ENCODE measurements at regions not wholly inside any gene's neighbourhood (a gene's known extent, or its start where the extent isn't known, plus 50 kb on each side); places are given as distances from the start of the nearest gene placed in this dataset.
"Not testable (repeated sequence)": the region's sequence is repeated elsewhere in the genome, so short reads cannot be mapped to it uniquely, and the experiment has no call there.

DNA sequence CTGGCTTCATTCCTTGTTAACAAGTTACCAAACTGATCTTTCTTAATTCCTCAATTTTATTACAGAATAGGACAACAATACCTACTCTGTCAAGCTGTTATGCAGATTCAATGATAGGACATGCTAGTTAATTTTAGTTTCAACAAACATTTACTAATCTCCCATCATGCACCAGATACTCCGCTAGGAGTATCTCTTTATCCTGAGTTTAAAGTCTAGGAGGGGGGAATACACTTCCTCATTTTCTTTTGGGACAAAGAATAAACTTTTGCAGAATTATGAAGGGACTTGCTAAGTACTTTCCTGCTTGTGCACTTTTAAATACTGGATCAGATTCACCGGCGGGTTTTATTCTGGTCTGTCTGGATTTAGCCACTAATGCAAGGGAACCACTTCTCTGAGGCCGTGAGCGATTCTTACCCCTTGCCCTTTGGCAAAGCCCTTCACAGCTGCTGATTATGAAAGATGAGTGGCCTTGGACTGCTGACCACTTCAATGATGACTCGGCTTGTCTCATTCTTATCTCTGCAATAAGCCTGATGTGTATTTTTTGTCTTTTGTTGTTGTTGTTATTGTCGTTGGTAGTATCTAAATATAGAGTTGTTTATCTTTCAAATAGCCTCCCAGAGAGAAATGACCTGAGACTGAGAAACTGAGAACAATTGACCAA is 73.9 kb downstream of the RMI1 start:
- no peak for DNase-seq (ENCODE audit: low read depth in 3 of 3)

DNA sequence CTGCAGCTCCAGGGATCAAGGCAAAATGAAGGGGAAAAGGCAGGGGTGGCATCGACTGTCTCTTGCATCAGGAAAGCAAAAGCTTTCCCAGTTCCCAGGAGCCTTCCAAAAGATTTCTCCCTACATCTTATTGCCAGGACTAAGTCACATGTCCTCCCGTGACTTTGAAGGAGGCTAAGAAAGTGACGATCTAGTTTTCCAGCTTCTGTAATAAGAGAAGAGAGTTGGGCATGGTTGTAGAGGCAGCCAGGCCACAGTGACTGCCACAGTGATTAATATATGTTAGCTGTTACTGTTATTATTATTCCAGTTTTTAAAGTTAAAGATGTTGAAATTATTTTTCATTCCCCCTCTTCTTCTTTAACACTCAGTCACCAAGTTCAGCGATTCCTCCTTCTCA is 77.1 kb downstream of the RMI1 start:
- DNase-seq (ENCODE audit: low read depth in 3 of 3) = no peak

DNA sequence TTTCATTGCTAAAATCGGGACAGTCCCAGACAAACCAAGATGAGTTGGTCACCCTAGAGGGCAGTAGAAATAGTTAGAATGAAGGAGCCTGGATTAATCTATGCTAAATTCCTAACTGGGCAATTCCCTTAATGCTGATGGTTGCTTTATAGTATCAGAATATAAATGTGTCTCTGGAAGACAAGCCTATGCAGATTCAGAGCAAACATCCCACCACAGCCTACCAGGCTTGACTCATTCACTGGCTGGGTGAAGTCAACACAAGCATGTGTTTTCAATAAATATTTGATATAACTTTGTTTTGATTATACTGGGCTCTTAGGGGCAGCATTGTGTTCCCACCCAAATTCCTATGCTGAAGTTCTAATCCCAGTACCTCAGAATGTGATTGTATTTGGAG is 79.3 kb downstream of the RMI1 start:
- DNase-seq (ENCODE audit: low read depth in 3 of 3) = no peak

DNA sequence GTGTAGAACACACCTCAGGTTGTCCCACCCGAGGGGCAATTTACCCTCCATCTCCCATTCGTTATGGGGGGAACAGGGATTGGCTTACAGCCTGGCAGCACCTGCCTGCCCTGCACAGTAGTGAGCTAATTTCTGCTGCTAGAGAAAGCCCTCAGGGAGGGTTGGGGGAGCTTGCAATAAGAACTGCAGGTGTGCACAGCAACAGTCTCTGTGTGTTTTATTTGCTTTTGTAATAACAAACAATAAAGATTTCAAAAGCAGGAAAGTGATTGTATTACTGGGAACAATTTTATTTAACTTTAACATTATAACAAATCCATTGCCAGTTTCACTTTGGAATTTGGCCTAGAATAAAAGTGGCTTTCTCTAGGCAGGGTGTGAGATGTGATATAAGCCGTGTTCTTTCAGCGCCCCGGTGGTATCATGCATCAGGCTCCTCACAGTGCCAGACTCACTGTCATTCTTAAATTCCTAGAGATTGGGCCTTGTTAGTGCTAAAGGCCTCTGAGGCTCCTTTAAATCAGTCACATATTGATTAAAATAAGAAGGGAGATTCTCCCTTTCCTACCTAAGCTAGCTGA is 81.1 kb downstream of the RMI1 start:
- no peak for DNase-seq (ENCODE audit: low read depth in 3 of 3)

DNA sequence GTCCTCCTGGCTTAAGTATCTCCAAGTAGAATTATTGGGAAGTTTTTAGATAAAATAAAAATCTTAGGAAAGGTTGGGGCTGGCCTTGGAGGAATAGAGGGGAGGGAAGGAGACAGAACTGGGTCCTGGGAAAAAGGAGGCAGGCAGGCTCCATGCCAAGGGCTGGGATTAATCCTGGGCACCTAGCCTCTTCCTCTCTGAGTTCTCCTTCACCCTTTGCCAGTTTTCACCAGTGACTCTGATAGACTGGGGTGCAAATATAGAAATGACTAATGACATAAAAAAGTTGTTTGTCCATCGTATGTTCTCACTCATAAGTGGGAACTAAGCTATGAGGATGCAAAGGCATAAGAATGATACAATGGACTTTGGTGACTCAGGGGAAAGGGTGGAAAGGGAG is 81.9 kb downstream of the RMI1 start:
- DNase-seq (ENCODE audit: low read depth in 3 of 3) = no peak

DNA sequence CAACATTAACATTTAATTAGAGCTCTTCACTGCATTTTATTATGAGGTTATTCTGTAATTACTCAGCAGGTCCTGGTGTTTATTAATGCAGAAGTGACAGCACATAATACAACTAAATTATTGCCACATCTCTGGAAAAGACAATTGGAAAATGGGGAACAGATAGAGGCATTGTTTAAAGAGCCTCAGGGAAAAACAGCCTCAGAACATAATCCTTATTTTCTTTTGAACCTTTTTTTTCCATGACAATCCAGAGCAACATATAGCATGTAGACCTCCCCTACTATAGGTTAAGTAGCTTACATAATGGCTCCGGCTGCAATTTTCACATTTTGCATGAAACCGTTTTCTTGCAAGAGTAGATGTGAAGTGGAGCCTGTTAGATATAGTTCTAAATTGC is 87.2 kb downstream of the RMI1 start:
- no peak for DNase-seq (ENCODE audit: low read depth in 3 of 3)

DNA sequence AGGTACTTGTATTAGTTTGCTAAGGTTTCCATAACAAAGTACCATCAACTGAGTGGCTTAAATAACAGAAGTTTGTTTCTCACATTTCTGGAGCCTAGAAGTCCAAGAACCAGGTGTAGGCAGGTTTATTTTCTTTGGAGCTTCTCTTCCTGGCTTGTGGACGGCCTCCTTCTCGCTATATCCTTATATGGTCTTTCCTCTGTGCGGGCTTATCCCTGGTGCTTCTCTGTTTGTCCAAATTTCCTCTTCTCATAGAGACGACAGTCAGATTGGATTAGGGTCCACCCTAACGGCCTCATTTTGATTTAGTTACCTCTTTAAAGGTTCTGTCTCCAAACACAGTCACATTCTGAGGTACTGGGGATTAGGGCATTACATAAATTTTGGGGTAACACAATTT is 88.3 kb downstream of the RMI1 start:
- DNase-seq (ENCODE audit: low read depth in 3 of 3) = no peak

DNA sequence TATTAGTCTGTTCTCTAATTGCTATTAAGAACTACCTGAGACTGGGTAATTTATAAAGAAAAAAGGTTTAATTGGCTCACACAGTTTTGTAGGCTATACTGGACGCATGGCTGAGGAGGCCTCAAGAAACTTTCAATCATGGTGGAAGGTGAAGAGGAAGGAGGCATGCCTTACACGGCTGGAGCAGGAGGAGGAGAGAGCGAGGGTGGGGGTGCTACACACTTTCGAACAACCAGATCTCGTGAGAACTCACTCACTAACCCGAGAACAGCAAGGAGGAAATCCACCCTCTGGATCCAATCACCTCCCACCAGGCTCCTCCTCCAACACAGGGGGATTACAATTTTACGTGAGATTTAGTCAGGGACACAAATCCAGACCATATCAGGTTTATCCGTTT is 90.0 kb downstream of the RMI1 start:
- no peak for DNase-seq (ENCODE audit: low read depth in 3 of 3)

DNA sequence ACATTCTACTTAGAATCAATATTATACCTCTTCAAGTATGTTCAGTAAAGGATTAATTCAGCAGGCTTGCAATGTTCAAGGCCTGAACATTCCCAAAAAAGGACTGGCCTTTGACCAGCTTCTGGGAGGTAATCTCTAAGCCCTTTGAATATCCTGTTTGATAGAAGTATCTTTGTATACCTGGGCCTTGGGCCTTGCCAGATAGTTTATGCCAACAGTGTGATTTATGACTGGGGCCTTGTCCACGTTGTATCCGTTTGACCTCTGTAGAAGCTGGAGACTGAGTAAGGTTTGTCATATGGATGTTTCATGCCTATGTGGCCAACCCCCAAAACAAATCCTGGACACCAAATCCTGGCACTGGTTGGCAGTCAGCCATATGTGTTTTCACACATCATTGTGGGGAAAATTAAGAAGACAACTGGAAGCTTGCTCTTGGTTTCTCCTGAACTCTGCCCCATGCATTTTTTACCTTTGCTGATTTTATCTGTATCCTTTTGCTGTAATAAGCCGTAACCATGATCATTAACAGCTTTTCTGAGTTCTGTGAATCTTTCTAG is 92.1 kb downstream of the RMI1 start:
- DNase-seq (ENCODE audit: low read depth in 3 of 3) = no peak

DNA sequence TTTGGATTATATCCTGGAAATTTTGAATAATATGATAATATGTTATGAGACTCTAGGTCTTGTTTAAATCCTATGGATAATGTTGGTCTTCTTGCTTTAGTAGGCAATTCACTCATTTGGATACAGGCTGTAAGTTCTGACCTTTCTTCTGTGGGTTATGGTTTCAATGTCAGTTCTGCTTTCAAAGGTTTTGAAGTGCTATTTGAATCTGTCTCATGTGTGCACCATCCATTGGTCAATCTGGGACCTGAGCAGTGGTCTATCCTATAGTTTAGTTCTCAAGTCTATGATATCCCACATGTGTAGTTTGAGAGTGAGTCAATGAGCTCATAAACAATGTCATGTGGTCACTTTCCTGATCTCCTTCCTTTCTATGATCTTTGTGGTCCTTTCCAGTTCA is 94.4 kb downstream of the RMI1 start:
- DNase-seq (ENCODE audit: low read depth in 3 of 3) = no peak

DNA sequence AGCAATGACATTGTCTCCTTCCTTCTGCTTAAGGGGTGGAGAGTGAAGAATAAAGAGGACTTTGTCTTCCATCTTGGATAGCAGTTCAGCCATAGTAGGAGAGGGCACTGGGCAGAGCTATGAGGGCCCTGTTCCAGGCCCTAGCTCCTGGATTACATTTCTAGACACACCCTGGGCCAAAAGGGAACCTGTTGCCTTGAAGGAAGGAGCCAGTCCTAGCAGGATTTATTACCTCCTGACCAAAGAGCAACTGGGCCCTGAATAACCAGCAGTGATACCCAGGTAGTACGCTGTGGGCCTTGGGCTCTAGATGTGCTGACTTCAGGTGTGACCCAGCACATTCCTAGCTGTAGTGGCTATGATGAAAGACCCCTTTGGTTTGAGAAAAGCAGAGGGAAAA is 95.8 kb downstream of the RMI1 start:
- DNase-seq (ENCODE audit: low read depth in 3 of 3) = no peak

DNA sequence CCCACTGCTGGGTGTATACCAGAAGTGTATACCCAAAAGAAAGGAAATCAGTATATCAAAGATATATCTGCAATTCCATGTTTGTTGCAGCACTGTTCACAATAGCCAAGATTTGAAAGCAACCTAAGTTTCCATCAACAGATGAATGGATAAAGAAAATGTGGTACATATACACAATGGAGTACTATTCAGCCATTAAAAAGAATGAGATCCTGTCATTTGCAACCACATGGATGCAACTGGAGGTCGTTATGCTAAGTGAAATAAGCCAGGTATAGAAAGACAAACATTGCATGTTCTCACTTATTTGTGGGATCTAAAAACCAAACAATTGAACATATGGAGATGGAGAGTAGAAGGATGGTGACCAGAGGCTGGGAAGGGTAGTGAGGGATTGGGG is 97.2 kb downstream of the RMI1 start:
- not testable (repeated sequence) for DNase-seq (ENCODE audit: low read depth in 3 of 3)

DNA sequence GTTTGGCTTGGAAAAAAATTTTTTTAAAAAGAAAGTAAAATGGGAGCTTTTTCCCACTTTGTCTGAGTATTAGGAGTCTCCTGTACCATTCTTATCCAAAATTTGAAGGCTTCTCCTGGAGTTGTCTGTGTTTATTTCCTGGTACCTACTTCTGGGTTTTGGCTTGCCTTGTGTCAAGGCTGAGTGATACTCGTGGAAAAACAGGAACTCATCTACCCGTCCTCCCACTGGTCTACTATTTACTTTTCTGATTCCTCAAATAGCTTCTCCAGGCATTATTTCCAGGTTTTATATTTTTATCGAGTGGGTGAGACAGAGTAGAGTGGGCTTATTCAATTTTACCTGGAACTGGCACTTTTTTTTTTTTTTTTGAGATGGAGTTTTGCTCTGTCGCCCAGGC is 99.4 kb downstream of the RMI1 start:
- DNase-seq (ENCODE audit: low read depth in 3 of 3) = no peak

DNA sequence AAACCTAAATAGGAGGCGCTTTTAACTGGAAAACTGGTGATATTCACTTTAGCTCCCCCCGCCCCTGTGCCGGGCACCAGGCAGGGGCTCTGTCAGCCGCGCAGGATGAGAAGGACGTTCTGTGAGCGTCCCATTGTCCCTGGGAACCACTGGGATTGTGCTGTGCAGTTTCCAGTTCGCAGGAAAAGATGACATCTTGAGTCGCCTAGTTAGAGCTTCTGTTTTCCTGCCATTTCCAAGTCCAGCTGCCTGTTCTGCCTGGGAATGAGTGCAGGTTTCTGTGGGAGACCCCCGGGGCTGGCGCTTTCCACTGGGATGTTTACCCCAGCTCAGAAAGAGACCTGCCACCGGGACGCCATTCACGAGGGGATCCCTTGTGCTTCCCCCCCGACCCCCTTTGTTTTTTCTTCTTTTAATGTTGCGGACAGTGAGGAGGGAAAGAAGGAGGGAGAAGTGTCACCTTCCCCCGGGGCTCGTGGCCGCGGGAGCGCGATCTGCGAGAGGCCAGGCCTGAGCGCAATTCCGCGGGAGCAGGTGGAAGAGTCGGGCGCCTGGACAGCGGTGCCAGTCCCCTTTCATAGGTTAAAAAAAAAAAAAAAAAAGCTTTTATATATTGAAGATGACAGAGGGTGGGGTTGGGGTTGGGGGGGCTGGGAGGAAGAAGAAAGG is 121.5 kb downstream of the RMI1 start:
- no peak for DNase-seq (ENCODE audit: low read depth in 3 of 3)

DNA sequence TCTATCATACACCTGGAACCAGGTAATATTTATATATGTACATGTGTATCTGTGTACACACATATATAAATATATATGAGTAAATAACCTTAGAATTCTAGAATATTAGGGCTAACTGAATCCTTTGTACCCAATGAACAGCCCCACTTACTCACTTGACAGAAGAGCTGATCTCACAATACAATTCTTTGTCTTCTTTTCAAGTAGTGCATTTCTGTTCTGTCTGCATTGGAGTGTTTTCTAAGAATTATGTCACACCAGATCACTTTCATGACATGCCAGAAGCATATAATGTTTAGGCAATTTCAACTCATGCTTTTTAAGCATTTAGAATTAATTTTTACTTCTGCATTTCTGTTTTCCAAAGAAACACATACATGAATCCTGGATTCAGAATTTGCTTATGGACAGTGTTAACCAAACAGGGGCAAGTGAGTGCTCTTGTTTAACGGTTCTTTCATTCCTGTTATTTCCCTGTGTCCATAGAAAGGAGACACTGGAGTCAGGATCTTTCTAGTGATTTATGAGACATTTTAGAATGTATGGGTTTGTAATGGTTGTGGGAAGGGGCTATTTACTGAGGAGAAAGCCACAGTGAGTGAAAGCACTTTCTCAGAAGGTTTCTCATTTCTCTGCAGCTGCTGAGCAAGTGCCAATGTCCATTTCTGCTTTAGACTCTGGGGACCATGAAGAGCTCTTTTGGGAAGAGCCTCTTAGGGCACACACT is 123.2 kb downstream of the RMI1 start:
- no peak for DNase-seq (ENCODE audit: low read depth in 3 of 3)

DNA sequence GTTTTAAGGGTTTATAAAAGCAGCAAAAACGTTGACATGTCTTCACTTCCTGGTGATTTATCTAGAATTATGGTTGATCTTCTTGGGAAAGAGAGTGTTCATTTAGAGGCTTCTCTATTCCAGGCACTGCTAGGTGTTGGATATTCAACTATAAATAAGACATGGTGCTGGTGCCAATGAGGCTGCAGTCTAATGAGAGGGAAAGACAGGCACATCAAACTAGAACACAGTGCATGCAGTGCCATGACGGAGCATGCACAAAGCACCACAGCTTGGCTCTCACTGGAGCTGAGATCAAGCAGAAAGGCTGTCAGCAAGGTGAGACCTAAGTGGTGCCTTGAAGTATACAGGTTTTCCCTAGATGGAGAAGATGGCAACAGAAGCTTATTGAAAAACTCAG is 126.5 kb downstream of the RMI1 start:
- DNase-seq (ENCODE audit: low read depth in 3 of 3) = no peak

DNA sequence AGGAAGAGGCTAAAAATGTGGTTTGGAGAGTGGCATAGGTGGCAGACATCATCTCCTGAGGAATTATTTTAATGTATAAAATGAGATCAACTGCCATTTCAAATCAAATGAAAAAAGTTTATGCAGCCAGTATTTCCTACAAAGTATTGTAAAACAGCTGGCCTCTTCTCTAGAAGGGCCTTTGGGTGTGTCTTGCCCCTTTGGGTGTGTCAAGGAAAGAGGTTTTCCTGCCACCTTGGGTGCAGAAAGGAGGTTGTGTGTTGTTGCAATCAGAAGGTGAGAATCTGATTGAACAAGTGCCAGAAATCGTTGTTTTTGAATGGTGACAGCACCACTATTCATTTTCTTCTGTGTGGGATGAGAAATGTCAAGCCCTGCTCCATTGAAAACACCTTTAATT is 127.4 kb downstream of the RMI1 start:
- DNase-seq (ENCODE audit: low read depth in 3 of 3) = no peak

DNA sequence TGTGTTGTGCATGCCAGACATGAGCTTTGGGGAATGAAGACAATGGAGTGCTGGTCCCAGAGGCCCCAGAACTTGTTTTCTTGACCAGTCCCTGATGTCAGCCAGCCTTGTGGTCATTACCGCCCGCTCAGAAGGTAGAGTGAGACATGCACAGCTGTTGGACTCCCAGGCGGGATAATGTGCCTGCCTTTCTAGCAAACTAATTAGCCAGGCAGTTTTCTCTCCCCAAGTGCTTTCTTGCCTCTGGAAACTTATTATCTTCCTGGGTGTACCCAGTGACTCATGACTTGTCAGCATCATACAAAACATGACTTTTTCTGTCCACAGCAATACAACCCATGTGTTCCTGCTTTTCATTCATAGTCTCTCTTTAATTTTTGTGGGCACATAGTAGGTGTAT is 131.1 kb downstream of the RMI1 start:
- no peak for DNase-seq (ENCODE audit: low read depth in 3 of 3)

DNA sequence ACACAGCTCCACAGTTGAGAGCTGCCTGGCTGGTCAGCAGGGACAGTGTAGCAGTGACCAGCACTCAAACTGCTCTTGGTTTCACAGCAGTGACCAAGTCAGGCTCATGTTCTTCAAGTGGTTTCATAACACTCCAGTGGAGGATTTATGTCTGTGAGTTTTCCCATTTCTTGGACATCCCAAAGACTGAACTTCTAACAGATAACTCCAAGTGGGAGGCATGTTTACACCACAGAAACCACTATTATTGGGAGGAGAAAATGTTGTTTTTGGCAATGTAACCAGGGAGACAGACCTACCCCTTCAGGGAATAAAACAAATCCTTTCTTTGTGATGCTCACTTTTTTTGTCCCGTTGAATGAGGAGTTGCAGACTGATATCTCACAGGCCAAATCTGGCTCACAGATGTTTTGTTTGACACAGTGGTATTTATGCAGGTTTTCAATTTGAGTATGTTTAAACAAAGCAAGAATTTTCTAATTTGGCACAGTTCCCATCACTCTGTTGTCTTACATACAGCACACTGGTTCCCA is 141.5 kb downstream of the RMI1 start:
- DNase-seq (ENCODE audit: low read depth in 3 of 3) = no peak

DNA sequence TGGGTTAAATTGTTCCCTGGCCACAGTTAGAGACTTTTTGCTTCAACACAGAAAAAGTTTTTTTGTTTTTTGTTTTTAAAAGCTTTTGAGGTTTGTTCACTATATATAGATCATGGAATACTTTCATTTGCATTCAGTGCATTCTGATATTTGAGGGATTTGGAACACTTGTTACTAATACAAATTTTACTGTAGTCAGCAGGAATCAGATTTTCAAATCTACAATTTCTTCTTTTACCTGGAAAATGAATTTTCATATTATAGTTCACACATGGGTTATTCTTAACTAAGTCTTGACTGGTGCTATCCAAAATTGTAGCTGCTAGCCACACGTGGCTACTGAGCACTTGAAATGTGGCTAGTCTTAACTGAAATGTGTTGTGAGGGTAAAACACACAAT is 142.0 kb downstream of the RMI1 start:
- DNase-seq (ENCODE audit: low read depth in 3 of 3) = no peak

DNA sequence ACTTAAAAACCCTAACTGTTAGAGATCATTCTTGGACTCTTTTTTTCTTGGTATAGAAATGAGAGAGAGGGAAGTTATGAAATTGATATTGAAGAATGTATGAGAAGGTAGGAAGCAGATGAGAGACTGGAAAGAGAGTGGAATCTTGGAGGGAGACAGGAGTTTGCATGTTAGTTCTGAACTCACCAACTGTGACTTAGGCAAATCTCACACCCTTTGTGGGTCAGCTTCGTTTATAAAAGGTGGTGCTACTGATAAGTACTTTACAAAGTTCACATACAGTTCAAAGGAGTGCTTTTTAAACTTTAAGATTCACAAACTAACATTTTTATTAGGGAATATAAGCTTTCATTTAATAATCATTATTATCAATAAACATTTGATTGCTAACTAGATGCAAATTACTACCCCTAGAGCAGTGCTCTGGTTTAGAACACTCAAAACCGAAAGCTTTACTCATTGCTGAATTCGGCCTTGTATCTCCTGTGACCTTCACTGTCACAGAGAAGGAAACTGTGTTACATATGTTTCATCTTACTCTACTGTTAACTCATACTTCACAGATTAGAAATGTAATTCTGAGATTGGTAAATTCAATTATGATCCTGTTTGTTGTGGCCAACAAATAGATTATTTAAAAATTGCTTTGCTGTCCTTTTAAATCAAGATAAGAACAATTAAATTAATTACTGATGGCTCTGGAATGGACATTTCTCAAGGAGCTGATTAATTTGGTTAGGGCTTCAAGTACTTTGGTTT is 143.2 kb downstream of the RMI1 start:
- DNase-seq (ENCODE audit: low read depth in 3 of 3) = no peak

DNA sequence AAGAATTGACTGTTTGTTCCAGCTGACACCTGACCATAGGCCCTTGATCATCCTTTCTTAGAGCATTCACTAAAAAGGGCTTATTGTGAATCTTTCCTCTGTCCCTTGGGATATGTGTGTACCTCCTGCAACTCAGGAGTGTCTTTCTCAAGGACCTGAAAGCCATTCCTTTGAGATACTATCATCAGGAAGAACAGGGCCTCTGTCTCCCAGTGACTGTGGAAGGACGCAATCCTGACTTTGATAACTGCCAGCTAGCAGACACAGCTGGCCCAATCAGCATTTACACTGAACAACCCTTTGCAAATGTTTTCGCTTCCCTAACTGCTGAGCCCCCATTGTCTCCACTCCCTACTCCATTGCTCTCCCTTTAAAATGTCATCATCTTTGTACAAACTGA is 144.4 kb downstream of the RMI1 start:
- no peak for DNase-seq (ENCODE audit: low read depth in 3 of 3)
